ENCODE measurements at regions not wholly inside any gene's neighbourhood (a gene's known extent, or its start where the extent isn't known, plus 50 kb on each side); places are given as distances from the start of the nearest gene placed in this dataset.

- Histone ChIP-seq H3K4me2 (ENCODE audit: insufficient read depth, insufficient read length, low read length) (no peak overlapping the region), H2BK20ac (ENCODE audit: low read depth, low read length, poor library complexity, severe bottlenecking) (no peak overlapping the region), H3K23ac (ENCODE audit: insufficient read length, low read depth, low read length) (no peak overlapping the region), H3K27me3 (ENCODE audit: insufficient read depth, low read length) (no peaks in the 10 kb centered on the region), H2AFZ (ENCODE audit: low read length) (no peak overlapping the region), H3T11ph (ENCODE audit: low read length) (no peak overlapping the region), H4K20me1 (ENCODE audit: control insufficient read depth, insufficient read depth, insufficient read length) (no peaks in the 10 kb centered on the region), H3K4ac (ENCODE audit: low read depth, low read length) (no peak overlapping the region), H2BK15ac (ENCODE audit: low read depth, low read length) (no peak overlapping the region), H3K4me1 (ENCODE audit: insufficient read depth, low read length) (peaks cover 2% of the 10 kb centered on the region; the same call in 1 of the 2 replicates), H2BK5ac (ENCODE audit: insufficient read length, low read length) (no peak overlapping the region), H3K56ac (ENCODE audit: insufficient read length, low read depth, low read length) (no peak overlapping the region), H3K79me2 (ENCODE audit: insufficient read depth, low read length) (no peaks in the 10 kb centered on the region), H3K79me1 (ENCODE audit: insufficient read depth, low read depth, low read length, poor library complexity, severe bottlenecking) (no peaks in the 10 kb centered on the region), H3K27ac (ENCODE audit: insufficient read length, low read depth, low read length) (no peak overlapping the region), H3K18ac (ENCODE audit: insufficient read length, low read depth, low read length) (no peak overlapping the region), H2BK120ac (ENCODE audit: low read depth, low read length, poor library complexity, severe bottlenecking) (no peak overlapping the region), H4K5ac (ENCODE audit: insufficient read length, low read depth, low read length) (no peak overlapping the region), H4K8ac (replicated peaks; ENCODE audit: insufficient read length, low read depth, low read length) (no peak overlapping the region), H3K14ac (ENCODE audit: insufficient read depth, low read length) (no peak overlapping the region), H3K23me2 (ENCODE audit: insufficient read length, low read depth, low read length, poor library complexity, severe bottlenecking) (no peaks in the 10 kb centered on the region), H3K9ac (ENCODE audit: extremely low read depth, insufficient read length, low read length) (no peak overlapping the region), H2AK5ac (ENCODE audit: insufficient read length, low read length) (no peak overlapping the region), H2BK12ac (ENCODE audit: insufficient read length, low read depth, low read length) (no peak overlapping the region), H4K91ac (ENCODE audit: insufficient read length, low read depth, low read length) (no peak overlapping the region), H3K9me3 (ENCODE audit: control insufficient read depth, low read depth, low read length) (no peaks in the 10 kb centered on the region)
- H3K4me1 Mint-ChIP-seq = peaks cover 21 to 28% of the 10 kb centered on the region in 2 experiments
- peaks cover 4% of the 10 kb centered on the region in 2 experiments; a peak in 3 of 5 replicates for H3K9me3 Mint-ChIP-seq
- H3K27me3 Mint-ChIP-seq (ENCODE audit: low read depth) = no peaks in the 10 kb centered on the region
- H3K4me3 Mint-ChIP-seq = no peak overlapping the region
- H3K27ac Mint-ChIP-seq = no peak overlapping the region
- no peak for DNase-seq
- no peak for TF ChIP-seq CTCF (conservative IDR thresholded peaks at IDR 0.05)
- WGBS (ENCODE audit: extremely low coverage, insufficient read length, low lambda C conversion rate) = no CpG with 5 or more reads among the region's 8 CpGs
- H3K36me3 Mint-ChIP-seq (ENCODE audit: insufficient read depth in 1 of 3, low read depth in 3 of 3) = peaks cover under 1 to 11% (median 3%) of the 10 kb centered on the region in 3 experiments; a peak in 5 of 7 replicates
These were observed 753.4 kb downstream of the QKI start for GRCh38 chr6:164167873-164168405.

Data from H9 (cell line).